Astrocyte (in vitro differentiated cells and primary cell): ENCODE measurements at regions not wholly inside any gene's neighbourhood (a gene's known extent, or its start where the extent isn't known, plus 50 kb on each side); places are given as distances from the start of the nearest gene placed in this dataset.

Experiments used
- DNase-seq: peaks from one replicate; pipeline ENCODE4 v3.0.0-alpha.2; 2010; ENCODE audit warnings: low read depth
- FAIRE-seq: peaks from 2 replicates; lab custom pipeline; 2011; peaks lifted over from hg19 to GRCh38; lab: Jason Lieb, UNC
- H2AFZ ChIP-seq: 2 replicates; pipeline ENCODE4 v1.6.0; 2012; ENCODE audit warnings: low read depth, low read length, inconsistent platforms
- H3K27ac ChIP-seq: 2 replicates; pipeline ENCODE4 v1.5.1; 2011; ENCODE audit warnings: low read depth, low read length, inconsistent platforms
- H3K27me3 ChIP-seq: 2 replicates; pipeline ENCODE4 v1.6.0; 2011; ENCODE audit warnings: low read length, inconsistent platforms; ENCODE audit not compliant: insufficient read depth
- H3K36me3 ChIP-seq: 2 replicates; pipeline ENCODE4 v1.5.1; 2011; ENCODE audit warnings: low read length, inconsistent platforms; ENCODE audit not compliant: insufficient read depth
- H3K4me1 ChIP-seq: 2 replicates; pipeline ENCODE4 v1.5.1; 2011; ENCODE audit warnings: low read length, inconsistent platforms; ENCODE audit not compliant: insufficient read depth
- H3K4me2 ChIP-seq: 2 replicates; pipeline ENCODE4 v1.6.0; 2012; ENCODE audit warnings: low read length, inconsistent platforms
- H3K4me3 ChIP-seq: 2 replicates; pipeline ENCODE4 v1.5.1; 2011; ENCODE audit warnings: low read depth, mild to moderate bottlenecking, low read length, inconsistent platforms; ENCODE audit not compliant: insufficient read depth
- H3K79me2 ChIP-seq: 2 replicates; pipeline ENCODE4 v1.6.0; 2012; ENCODE audit warnings: mild to moderate bottlenecking, low read length, inconsistent platforms; ENCODE audit not compliant: insufficient read depth
- H3K9ac ChIP-seq: 2 replicates; pipeline ENCODE4 v1.6.0; 2012; ENCODE audit warnings: mild to moderate bottlenecking, low read length, inconsistent platforms
- H3K9me3 ChIP-seq: 2 replicates; pipeline ENCODE4 v1.5.1; 2012; ENCODE audit warnings: low read depth, mild to moderate bottlenecking, low read length, inconsistent platforms; ENCODE audit not compliant: insufficient read depth
- H4K20me1 ChIP-seq: 2 replicates; pipeline ENCODE4 v1.6.0; 2012; ENCODE audit warnings: low read length, inconsistent platforms; ENCODE audit not compliant: insufficient read depth
- H3K27ac Mint-ChIP-seq: one replicate; pipeline ENCODE4 v1.8.0; 2021; ENCODE audit warnings: mild to moderate bottlenecking, mixed read lengths; ENCODE audit not compliant: unreplicated experiment
- H3K27me3 Mint-ChIP-seq: one replicate; pipeline ENCODE4 v1.8.0; 2021; ENCODE audit warnings: low read depth, mixed read lengths; ENCODE audit not compliant: unreplicated experiment
- H3K36me3 Mint-ChIP-seq: one replicate; pipeline ENCODE4 v1.8.0; 2021; ENCODE audit warnings: low read depth, mixed read lengths; ENCODE audit not compliant: unreplicated experiment
- H3K4me1 Mint-ChIP-seq: one replicate; pipeline ENCODE4 v1.8.0; 2021; ENCODE audit warnings: low read depth, mixed read lengths; ENCODE audit not compliant: unreplicated experiment
- H3K4me3 Mint-ChIP-seq: one replicate; pipeline ENCODE4 v1.8.0; 2021; ENCODE audit warnings: mild to moderate bottlenecking, moderate library complexity, mixed read lengths; ENCODE audit not compliant: unreplicated experiment
- H3K9me3 Mint-ChIP-seq: one replicate; pipeline ENCODE4 v1.8.0; 2021; ENCODE audit warnings: mild to moderate bottlenecking, mixed read lengths; ENCODE audit not compliant: unreplicated experiment
- CTCF ChIP-seq: IDR thresholded peaks from 2 replicates; pipeline ENCODE4 v1.5.1; 2011; ENCODE audit warnings: low read depth, mild to moderate bottlenecking, inconsistent platforms, low read length, moderate library complexity; ENCODE audit not compliant: insufficient read depth
- EZH2 ChIP-seq: IDR thresholded peaks from 2 replicates; pipeline ENCODE4 v1.6.1; 2012; ENCODE audit warnings: mild to moderate bottlenecking, low read length, inconsistent platforms; ENCODE audit not compliant: insufficient read depth

- H3K4me1 Mint-ChIP-seq, result no peaks in the 10 kb centered on the region
- Histone ChIP-seq H2AFZ (no peak overlapping the region), H3K27ac (no peak overlapping the region), H4K20me1 (no peaks in the 10 kb centered on the region), H3K27me3 (no peaks in the 10 kb centered on the region), H3K4me1 (no peaks in the 10 kb centered on the region), H3K79me2 (no peaks in the 10 kb centered on the region), H3K4me2 (no peak overlapping the region), H3K9ac (no peak overlapping the region), H3K36me3 (no peaks in the 10 kb centered on the region), H3K9me3 (no peaks in the 10 kb centered on the region), H3K4me3 (no peak overlapping the region)
- H3K36me3 Mint-ChIP-seq, result no peaks in the 10 kb centered on the region
- DNase-seq (no peak), FAIRE-seq (no peak)
- H3K4me3 Mint-ChIP-seq, result no peak overlapping the region
- H3K9me3 Mint-ChIP-seq, result peaks cover 7% of the 10 kb centered on the region
- TF ChIP-seq CTCF, result no peak
- TF ChIP-seq EZH2, result no peak
- no peak overlapping the region for H3K27ac Mint-ChIP-seq
- H3K27me3 Mint-ChIP-seq, result no peaks in the 10 kb centered on the region
Measured at GRCh38 chr6:24997905-24998304, 62.1 kb upstream of the RIPOR2 start.

- Histone ChIP-seq H3K9ac (no peak overlapping the region), H3K36me3 (no peaks in the 10 kb centered on the region), H3K27me3 (no peaks in the 10 kb centered on the region), H3K4me1 (peaks cover 4% of the 10 kb centered on the region), H3K79me2 (no peaks in the 10 kb centered on the region), H3K9me3 (no peaks in the 10 kb centered on the region), H3K27ac (no peak overlapping the region), H4K20me1 (no peaks in the 10 kb centered on the region), H3K4me3 (no peak overlapping the region), H3K4me2 (no peak overlapping the region), H2AFZ (no peak overlapping the region)
- DNase-seq (no peak), FAIRE-seq (no peak)
- Mint-ChIP-seq H3K4me3 (no peak overlapping the region), H3K4me1 (peaks cover 5% of the 10 kb centered on the region), H3K27me3 (no peaks in the 10 kb centered on the region), H3K9me3 (peaks cover 3% of the 10 kb centered on the region), H3K36me3 (no peaks in the 10 kb centered on the region), H3K27ac (no peak overlapping the region)
- TF ChIP-seq CTCF (no peak), EZH2 (no peak)
Measured at GRCh38 chr6:25002326-25003091, 66.7 kb upstream of the RIPOR2 start.

GRCh38 chr6:25004357-25004756, 68.6 kb upstream of the RIPOR2 start:
- Histone ChIP-seq H3K36me3 (no peaks in the 10 kb centered on the region), H3K4me2 (no peak overlapping the region), H2AFZ (no peak overlapping the region), H3K4me3 (no peak overlapping the region), H4K20me1 (no peaks in the 10 kb centered on the region), H3K9me3 (no peaks in the 10 kb centered on the region), H3K9ac (no peak overlapping the region), H3K27ac (no peak overlapping the region), H3K27me3 (no peaks in the 10 kb centered on the region), H3K79me2 (no peaks in the 10 kb centered on the region), H3K4me1 (peaks cover 4% of the 10 kb centered on the region)
- no peak for TF ChIP-seq EZH2
- TF ChIP-seq CTCF, result no peak
- Mint-ChIP-seq H3K9me3 (peaks cover 3% of the 10 kb centered on the region), H3K27ac (no peak overlapping the region), H3K4me3 (no peak overlapping the region), H3K4me1 (peaks cover 5% of the 10 kb centered on the region), H3K36me3 (no peaks in the 10 kb centered on the region), H3K27me3 (no peaks in the 10 kb centered on the region)
- no peak for DNase-seq
- FAIRE-seq, result no peak
